HUES48 (cell line): ENCODE measurements at regions not wholly inside any gene's neighbourhood (a gene's known extent, or its start where the extent isn't known, plus 50 kb on each side); places are given as distances from the start of the nearest gene placed in this dataset.

ENCODE experiments used
- H3K27ac ChIP-seq: one replicate; pipeline ENCODE4 v1.7.0; 2013; ENCODE audit warnings: low read depth, low read length, inconsistent platforms
- H3K27me3 ChIP-seq: 2 replicates; pipeline ENCODE4 v1.6.1; 2013; ENCODE audit warnings: mild to moderate bottlenecking, low read length; ENCODE audit not compliant: control insufficient read depth, insufficient read depth
- H3K36me3 ChIP-seq: 2 replicates; pipeline ENCODE4 v1.6.1; 2013; ENCODE audit warnings: low read length; ENCODE audit not compliant: control insufficient read depth, insufficient read depth
- H3K4me1 ChIP-seq: 2 replicates; pipeline ENCODE4 v1.6.1; 2013; ENCODE audit warnings: mild to moderate bottlenecking, low read length; ENCODE audit not compliant: control insufficient read depth, insufficient read depth
- H3K4me3 ChIP-seq: 2 replicates; pipeline ENCODE4 v1.5.1; 2013; ENCODE audit warnings: mild to moderate bottlenecking, low read depth, low read length
- H3K9ac ChIP-seq: 2 replicates; pipeline ENCODE4 v1.6.1; 2013; ENCODE audit warnings: mild to moderate bottlenecking, low read depth, low read length, moderate library complexity
- H3K9me3 ChIP-seq: 2 replicates; pipeline ENCODE4 v1.6.1; 2013; ENCODE audit warnings: low read length; ENCODE audit not compliant: control insufficient read depth, insufficient read depth

DNA sequence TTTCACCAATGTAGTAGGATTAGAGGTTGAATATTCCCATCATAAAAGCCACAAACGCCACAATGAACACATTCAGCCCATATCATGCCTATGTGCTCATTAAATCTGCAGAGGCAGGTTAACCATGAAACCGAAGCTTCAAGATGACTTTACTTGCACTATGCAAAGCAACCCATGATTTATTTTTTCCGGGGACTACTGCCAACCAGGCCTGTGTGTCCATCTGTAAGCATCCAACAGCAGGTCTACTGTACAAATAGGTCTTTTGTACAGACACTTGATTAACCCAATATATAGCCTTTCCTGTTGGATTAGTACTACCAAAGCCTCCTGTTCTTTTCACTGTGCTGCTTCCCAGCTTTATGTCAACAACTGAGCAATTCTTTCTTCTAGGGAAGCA, 104.9 kb upstream of the CDH10 start:
- no peak overlapping the region for H3K9ac ChIP-seq
- H3K4me3 ChIP-seq, result no peak overlapping the region
- no peaks in the 10 kb centered on the region for H3K27me3 ChIP-seq
- H3K4me1 ChIP-seq, result no peaks in the 10 kb centered on the region
- no peak overlapping the region for H3K27ac ChIP-seq
- H3K9me3 ChIP-seq, result no peaks in the 10 kb centered on the region
- no peaks in the 10 kb centered on the region for H3K36me3 ChIP-seq

DNA sequence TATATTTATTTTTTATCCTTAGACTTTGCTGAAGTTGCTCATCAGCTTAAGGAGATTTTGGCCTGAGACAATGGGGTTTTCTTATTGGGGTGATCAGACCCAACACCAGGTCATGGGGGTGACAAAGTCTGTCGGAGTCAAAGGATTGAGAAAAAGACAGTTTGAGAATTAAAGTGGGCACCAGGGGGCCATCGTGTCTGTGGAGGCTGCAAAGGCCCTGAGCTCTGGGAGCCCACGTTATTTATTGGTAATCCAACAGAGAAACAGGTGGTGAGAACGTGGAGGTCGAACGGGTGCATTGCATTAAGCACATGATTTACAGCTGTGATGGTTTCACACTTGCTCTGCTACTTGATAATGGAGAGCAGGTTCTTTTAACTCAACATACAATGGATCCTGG, 102.5 kb upstream of the CDH10 start:
- H3K9ac ChIP-seq, result no peak overlapping the region
- no peaks in the 10 kb centered on the region for H3K9me3 ChIP-seq
- H3K27ac ChIP-seq, result no peak overlapping the region
- no peaks in the 10 kb centered on the region for H3K27me3 ChIP-seq
- H3K4me3 ChIP-seq, result no peak overlapping the region
- H3K36me3 ChIP-seq, result no peaks in the 10 kb centered on the region
- no peaks in the 10 kb centered on the region for H3K4me1 ChIP-seq

DNA sequence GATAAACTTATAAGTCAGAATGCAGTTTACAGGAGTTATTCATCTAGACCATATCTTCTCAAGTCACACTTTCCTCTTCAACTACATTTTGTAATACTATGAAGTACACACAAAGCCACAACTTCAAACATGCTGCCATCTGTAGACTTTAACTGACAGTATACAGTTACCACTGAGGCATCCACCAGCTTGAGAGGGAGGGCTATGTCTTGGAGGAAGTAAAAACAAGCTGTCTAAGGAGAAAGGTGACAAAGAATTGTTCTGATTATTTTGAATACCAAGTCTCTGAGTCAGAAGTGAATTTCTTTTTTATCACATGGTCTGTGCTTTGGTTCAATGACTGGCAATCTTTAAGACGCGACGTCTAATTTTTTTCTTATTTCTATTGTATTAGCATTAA, 97.6 kb upstream of the CDH10 start:
- no peak overlapping the region for H3K9ac ChIP-seq

DNA sequence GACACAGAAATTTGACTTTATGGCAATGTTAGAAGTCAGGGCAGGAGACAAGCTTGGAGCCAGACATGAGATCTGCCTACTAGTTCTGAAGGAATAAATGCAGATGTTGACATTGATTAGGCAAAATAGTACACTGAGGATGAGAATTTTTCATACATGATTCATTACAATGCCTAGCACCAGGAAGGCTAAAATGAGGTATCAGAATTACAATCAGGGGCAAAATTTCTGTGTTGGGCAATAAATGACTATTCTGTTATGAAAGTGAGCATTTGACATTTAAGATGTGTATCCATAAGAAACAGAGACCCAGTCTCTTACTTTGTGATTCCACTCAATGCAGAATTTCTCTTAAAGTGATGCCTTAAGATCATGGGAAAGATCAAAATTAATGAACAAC, 92.4 kb upstream of the CDH10 start:
- no peaks in the 10 kb centered on the region for H3K4me1 ChIP-seq
- no peaks in the 10 kb centered on the region for H3K9me3 ChIP-seq
- no peak overlapping the region for H3K4me3 ChIP-seq
- no peak overlapping the region for H3K27ac ChIP-seq
- no peaks in the 10 kb centered on the region for H3K27me3 ChIP-seq
- H3K36me3 ChIP-seq, result no peaks in the 10 kb centered on the region
- H3K9ac ChIP-seq, result no peak overlapping the region

More for the DNA sequence above, 97.6 kb upstream of the CDH10 start:
- no peaks in the 10 kb centered on the region for H3K36me3 ChIP-seq
- no peaks in the 10 kb centered on the region for H3K4me1 ChIP-seq
- no peak overlapping the region for H3K4me3 ChIP-seq
- no peaks in the 10 kb centered on the region for H3K27me3 ChIP-seq
- no peaks in the 10 kb centered on the region for H3K9me3 ChIP-seq
- H3K27ac ChIP-seq, result no peak overlapping the region

DNA sequence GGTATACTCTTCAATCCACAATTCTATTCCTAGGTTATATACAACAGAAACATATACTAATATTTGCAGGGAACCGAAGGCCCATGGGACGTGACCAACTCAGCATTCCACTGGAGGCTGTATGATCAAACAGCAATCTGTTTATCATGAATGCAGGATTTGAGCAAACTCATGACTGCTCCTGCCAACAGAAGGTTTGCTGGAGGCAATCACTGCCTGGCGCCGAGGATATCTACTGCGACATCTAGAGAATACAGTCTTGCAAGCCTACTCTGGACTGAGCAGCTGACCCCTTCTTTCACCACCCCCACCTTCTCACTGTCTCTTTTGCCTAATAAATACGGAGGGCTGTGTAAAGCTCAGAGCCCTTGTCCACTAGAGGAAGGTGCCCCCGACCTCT, 90.5 kb upstream of the CDH10 start:
- H3K27me3 ChIP-seq, result no peaks in the 10 kb centered on the region
- H3K9ac ChIP-seq, result no peak overlapping the region
- no peak overlapping the region for H3K27ac ChIP-seq
- no peaks in the 10 kb centered on the region for H3K9me3 ChIP-seq
- no peak overlapping the region for H3K4me3 ChIP-seq
- H3K4me1 ChIP-seq, result no peaks in the 10 kb centered on the region
- H3K36me3 ChIP-seq, result no peaks in the 10 kb centered on the region

DNA sequence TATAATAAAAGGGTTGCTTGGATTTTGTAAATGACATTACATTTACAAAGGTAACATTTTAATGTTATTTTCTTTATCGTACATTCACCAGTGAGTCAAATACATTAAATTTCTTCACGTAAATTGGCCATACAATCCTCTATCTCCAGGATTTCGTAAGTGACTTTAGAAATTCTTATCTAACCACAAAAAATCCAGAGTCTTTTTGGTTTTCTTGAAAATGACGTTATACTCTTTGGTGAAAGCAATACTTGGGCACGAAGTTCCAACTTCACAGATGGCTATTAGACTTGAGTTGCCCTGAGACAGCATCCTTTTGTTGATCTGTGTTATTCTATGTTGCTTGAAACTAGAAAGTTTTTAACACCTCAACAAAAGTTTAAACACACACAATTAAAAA, 87.4 kb upstream of the CDH10 start:
- no peaks in the 10 kb centered on the region for H3K36me3 ChIP-seq
- no peak overlapping the region for H3K9ac ChIP-seq
- no peaks in the 10 kb centered on the region for H3K9me3 ChIP-seq
- no peaks in the 10 kb centered on the region for H3K4me1 ChIP-seq
- H3K27me3 ChIP-seq, result no peaks in the 10 kb centered on the region
- H3K4me3 ChIP-seq, result no peak overlapping the region
- H3K27ac ChIP-seq, result no peak overlapping the region

DNA sequence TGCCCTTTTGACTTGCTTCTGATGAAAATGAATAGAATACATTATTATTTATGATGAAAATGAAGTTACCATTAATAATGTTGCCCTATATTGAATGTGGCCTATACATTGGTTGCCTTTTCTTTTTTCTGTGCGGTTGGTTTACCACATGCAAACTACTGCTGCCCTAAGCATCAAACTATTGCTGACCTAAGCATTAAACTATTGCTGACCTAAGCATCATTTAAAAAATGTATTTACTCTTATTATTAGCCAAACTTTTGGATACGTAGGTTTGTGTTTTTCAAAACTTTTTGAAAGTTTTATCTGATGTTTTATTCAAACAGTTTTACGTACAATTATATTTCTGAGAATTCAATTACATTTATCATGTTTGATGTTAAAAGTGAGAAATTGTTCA, 76.0 kb upstream of the CDH10 start:
- Histone ChIP-seq H3K27me3 (no peaks in the 10 kb centered on the region), H3K9ac (no peak overlapping the region), H3K9me3 (no peaks in the 10 kb centered on the region), H3K4me1 (no peaks in the 10 kb centered on the region), H3K27ac (no peak overlapping the region), H3K36me3 (no peaks in the 10 kb centered on the region), H3K4me3 (no peak overlapping the region)

DNA sequence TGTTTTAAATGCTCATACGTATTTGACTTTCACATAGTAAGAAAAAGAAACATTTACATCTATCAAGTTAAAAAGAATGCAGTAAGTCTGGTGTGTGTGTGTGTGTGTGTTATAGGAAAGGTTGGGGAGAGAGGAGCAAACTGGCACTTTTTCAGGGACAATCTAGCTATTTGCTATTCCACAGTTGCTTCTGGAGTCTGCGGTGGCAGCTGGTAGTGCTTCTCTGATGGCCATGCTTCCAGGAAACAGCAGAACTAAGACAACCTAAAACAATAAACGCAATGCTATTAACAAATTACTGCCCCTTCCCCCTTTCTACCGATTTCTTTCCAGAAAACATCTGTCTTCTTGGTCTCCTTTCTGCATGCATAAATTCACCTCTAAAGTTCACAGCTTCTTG, 70.0 kb upstream of the CDH10 start:
- Histone ChIP-seq H3K27me3 (no peaks in the 10 kb centered on the region), H3K9me3 (no peaks in the 10 kb centered on the region), H3K36me3 (no peaks in the 10 kb centered on the region), H3K27ac (no peak overlapping the region), H3K4me1 (no peaks in the 10 kb centered on the region), H3K4me3 (no peak overlapping the region), H3K9ac (no peak overlapping the region)

DNA sequence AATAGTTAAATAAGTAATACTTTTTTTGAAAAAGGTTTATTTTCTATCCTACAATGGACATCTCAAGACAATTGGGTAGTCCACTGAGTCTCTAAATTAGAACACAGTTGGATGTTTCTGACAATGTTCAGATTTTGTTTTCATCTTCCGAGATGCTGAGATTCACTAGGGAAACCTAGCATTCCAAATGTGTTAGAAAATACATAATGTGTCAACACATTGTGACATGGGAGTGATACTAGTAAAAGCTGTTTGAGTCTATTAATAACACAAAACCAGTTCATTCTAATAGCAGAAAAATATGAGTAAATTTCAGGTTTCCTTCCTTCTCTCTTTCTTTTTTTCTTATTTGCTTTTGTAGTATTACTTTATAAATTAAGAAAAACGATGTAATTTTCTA, 68.2 kb upstream of the CDH10 start:
- H3K9ac ChIP-seq, result no peak overlapping the region
- no peaks in the 10 kb centered on the region for H3K27me3 ChIP-seq
- H3K9me3 ChIP-seq, result no peaks in the 10 kb centered on the region
- H3K4me3 ChIP-seq, result no peak overlapping the region
- no peaks in the 10 kb centered on the region for H3K36me3 ChIP-seq
- no peaks in the 10 kb centered on the region for H3K4me1 ChIP-seq
- no peak overlapping the region for H3K27ac ChIP-seq

DNA sequence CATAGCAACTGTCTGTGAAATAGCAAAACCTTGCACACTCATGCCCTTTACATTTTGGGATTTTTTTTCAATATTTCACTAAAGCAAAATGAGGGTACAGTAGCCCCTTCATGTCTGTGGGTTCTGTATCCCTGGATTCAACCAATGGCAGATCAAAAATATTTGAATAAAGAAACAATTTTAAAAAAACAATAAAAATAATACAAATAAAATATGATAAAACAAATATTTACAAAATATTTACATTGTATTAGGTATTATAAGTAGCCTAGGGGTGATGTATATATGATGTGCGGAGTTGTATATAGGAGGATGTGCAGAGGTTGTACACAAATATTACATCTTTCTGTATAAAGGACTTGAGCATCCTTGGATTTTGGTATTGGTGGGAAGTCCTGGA, 67.3 kb upstream of the CDH10 start:
- Histone ChIP-seq H3K4me1 (no peaks in the 10 kb centered on the region), H3K9ac (no peak overlapping the region), H3K27me3 (no peaks in the 10 kb centered on the region), H3K36me3 (no peaks in the 10 kb centered on the region), H3K27ac (no peak overlapping the region), H3K9me3 (no peaks in the 10 kb centered on the region), H3K4me3 (no peak overlapping the region)

DNA sequence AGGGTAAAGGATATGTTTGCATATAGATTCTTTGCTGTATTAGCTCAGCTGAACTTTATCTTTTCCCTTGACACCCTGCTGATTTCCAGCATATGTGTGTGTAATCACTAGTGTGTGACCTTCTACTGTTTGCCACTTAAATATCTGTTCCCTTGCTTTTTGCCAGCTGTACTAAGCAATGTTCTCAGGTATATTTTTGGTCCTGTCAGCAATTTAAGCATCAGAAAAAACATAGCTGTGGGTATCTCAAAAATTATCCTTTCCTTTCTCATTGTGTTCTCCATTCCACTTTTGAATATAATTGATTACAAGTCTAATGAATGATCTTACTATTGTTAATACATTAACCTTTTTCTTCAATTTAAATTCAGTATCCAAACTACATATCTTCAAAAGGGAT, 59.2 kb upstream of the CDH10 start:
- no peaks in the 10 kb centered on the region for H3K27me3 ChIP-seq
- H3K4me3 ChIP-seq, result no peak overlapping the region
- no peaks in the 10 kb centered on the region for H3K9me3 ChIP-seq
- H3K4me1 ChIP-seq, result peaks cover 4% of the 10 kb centered on the region; the same call in 1 of the 2 replicates
- H3K9ac ChIP-seq, result no peak overlapping the region
- no peaks in the 10 kb centered on the region for H3K36me3 ChIP-seq
- no peak overlapping the region for H3K27ac ChIP-seq
